HepG2 (cell line): ENCODE measurements at regions not wholly inside any gene's neighbourhood (a gene's known extent, or its start where the extent isn't known, plus 50 kb on each side); places are given as distances from the start of the nearest gene placed in this dataset.
A peak's percentile ranks its signal among the peaks of the same experiment; 100 is the strongest.

Experiments used
- ATAC-seq: fragments of 200-7000 bp; cut with Tn5 transposase; 3 replicates; pipeline ENCODE4 v1.9.1; 2020; ENCODE audit warnings: mild to moderate bottlenecking, moderate library complexity
- BruUV-seq: library from RNA; stranded (reverse); fragments of 400-500 nt; replicated peaks from 2 replicates; lab custom pipeline; 2021; lab: Mats Ljungman, UMichigan
- CTCF ChIA-PET: fragments of 300-600 bp; formaldehyde crosslinking; extraction: SDS; loops from one replicate; lab custom pipeline; 2021; ENCODE audit warnings: low total read pairs, inconsistent platforms, low intra/inter-chr PET ratio; lab: Yijun Ruan, JAX
- POLR2A ChIA-PET: fragments of 350-600 bp; sonication (Branson Sonifier 250); formaldehyde crosslinking; loops from one replicate; lab custom pipeline; 2020; ENCODE audit warnings: antibody characterized with exemption, inconsistent platforms; lab: Yijun Ruan, JAX
- DNase-seq: peaks from one replicate; pipeline ENCODE4 v3.0.0-alpha.2; 2015; ENCODE audit warnings: low spot score
- FAIRE-seq: peaks from 3 replicates; lab custom pipeline; 2011; peaks lifted over from hg19 to GRCh38; lab: Jason Lieb, UNC
- H2AFZ ChIP-seq: one replicate; pipeline ENCODE4 v1.6.1; 2011; ENCODE audit warnings: low read length, inconsistent platforms
- H3K27ac ChIP-seq: fragments of 300-600 bp; 3 replicates; pipeline ENCODE4 v1.8.0; 2011; ENCODE audit warnings: mixed run types, mild to moderate bottlenecking, mixed read lengths, low read length, inconsistent platforms; ENCODE audit not compliant: insufficient read depth; ENCODE audit errors: extremely low read length
- H3K27me3 ChIP-seq, 2 experiments: fragments of 200-600 bp in 1 of 2; 2 replicates in 1 of 2; 3 replicates in 1 of 2; pipeline versions ENCODE4 v1.6.0 to v1.8.0; 2011; ENCODE audit warnings: low read length in 2 of 2, mild to moderate bottlenecking in 2 of 2, moderate library complexity in 2 of 2, inconsistent platforms in 1 of 2; ENCODE audit not compliant: insufficient read depth in 2 of 2, control insufficient read depth in 1 of 2
- H3K36me3 ChIP-seq, 2 experiments: fragments of 200-600 bp in 1 of 2; replicated peaks in 1 of 2; 2 replicates in 1 of 2; 3 replicates in 1 of 2; pipeline versions ENCODE4 v1.5.1 to v1.8.0; 2011; ENCODE audit warnings: low read length in 2 of 2, inconsistent platforms in 1 of 2; ENCODE audit not compliant: insufficient read depth in 2 of 2, control insufficient read depth in 1 of 2
- H3K4me1 ChIP-seq: 2 replicates; pipeline ENCODE4 v1.5.1; 2012; ENCODE audit warnings: low read length, inconsistent platforms; ENCODE audit not compliant: insufficient read depth
- H3K4me2 ChIP-seq: 2 replicates; pipeline ENCODE4 v1.6.0; 2011; ENCODE audit warnings: low read depth, low read length, inconsistent platforms
- H3K4me3 ChIP-seq, 3 experiments: fragments of 200-600 bp in 1 of 3; sonication (generic), shearing (Covaris generic) in 1 of 3; replicated peaks in 1 of 3; 2 replicates each; pipeline ENCODE4 v1.5.1; 2011 to 2016; ENCODE audit warnings: low read length in 3 of 3, inconsistent platforms in 2 of 3, low read depth in 2 of 3, mild to moderate bottlenecking in 2 of 3, control low read depth in 1 of 3, mixed read lengths in 1 of 3; ENCODE audit not compliant: insufficient read depth in 1 of 3
- H3K79me2 ChIP-seq: one replicate; pipeline ENCODE4 v1.6.1; 2011; ENCODE audit warnings: low read length, inconsistent platforms; ENCODE audit not compliant: insufficient read depth
- H3K9ac ChIP-seq: 2 replicates; pipeline ENCODE4 v1.6.0; 2011; ENCODE audit warnings: mild to moderate bottlenecking, low read depth, low read length, inconsistent platforms; ENCODE audit not compliant: insufficient read depth
- H3K9me3 ChIP-seq: 2 replicates; pipeline ENCODE4 v1.5.1; 2012; ENCODE audit warnings: mild to moderate bottlenecking, low read length
- H4K20me1 ChIP-seq: 2 replicates; pipeline ENCODE4 v1.6.0; 2011; ENCODE audit warnings: inconsistent platforms, mild to moderate bottlenecking, low read length, moderate library complexity; ENCODE audit not compliant: insufficient read depth
- MAFK ChIP-seq, 2 experiments: IDR thresholded peaks in 1 of 2; conservative IDR thresholded peaks in 1 of 2; 2 replicates each; pipeline ENCODE4 v1.6.1; 2011; ENCODE audit warnings: improper control_type of control experiment in 2 of 2, low read length in 2 of 2
- SALL2 ChIP-seq: sonication (generic); formaldehyde crosslinking; IDR thresholded peaks from 2 replicates; pipeline ENCODE4 v1.8.1; 2023; ENCODE audit warnings: mild to moderate bottlenecking, missing genetic modification reagents, inconsistent platforms
- SIN3A ChIP-seq: IDR thresholded peaks from 2 replicates; pipeline ENCODE4 v1.6.1; 2011; ENCODE audit warnings: low read depth, mild to moderate bottlenecking, control low read depth, low read length, borderline replicate concordance
- SMARCE1 ChIP-seq: fragments of 450-650 bp; IDR thresholded peaks from 2 replicates; pipeline ENCODE4 v1.6.1; 2017; ENCODE audit warnings: borderline replicate concordance
- ZNF431 ChIP-seq: sonication (generic); formaldehyde crosslinking; IDR thresholded peaks from 2 replicates; pipeline ENCODE4 v1.9.0; 2022; ENCODE audit warnings: missing genetic modification reagents, low read depth, mild to moderate bottlenecking, borderline replicate concordance
- WGBS: methylation state at CpG from one replicate; pipeline ENCODE4 v1.1.6; 2017; ENCODE audit warnings: low lambda C conversion rate; 5-methylcytosine and 5-hydroxymethylcytosine counted together
- in situ Hi-C: cut with HindIII; loops from 2 replicates; pipeline ENCODE4 v1.10.0; 2017; ENCODE audit warnings: low pct_unique_long_range_greater_than_20kb; ENCODE audit not compliant: extremely low pct_ligation_motif_present
- intact Hi-C: fragments of 100-400 bp; cut with micrococcal nuclease; formaldehyde crosslinking; loops from one replicate; pipeline ENCODE4 v1.10.0; 2022; ENCODE audit not compliant: unreplicated experiment
- TF ChIP-seq, protein P1 (sequence below): sonication (generic); formaldehyde crosslinking; IDR thresholded peaks from 2 replicates; pipeline ENCODE4 v1.5.1; 2020; ENCODE audit warnings: missing genetic modification reagents, mild to moderate bottlenecking, borderline replicate concordance
- TF ChIP-seq, protein P2 (sequence below): sonication (generic); formaldehyde crosslinking; IDR thresholded peaks from 2 replicates; pipeline ENCODE4 v1.8.0; 2022; ENCODE audit warnings: mild to moderate bottlenecking, missing genetic modification reagents
- TF ChIP-seq, protein P3 (sequence below): sonication (generic); formaldehyde crosslinking; IDR thresholded peaks from 2 replicates; pipeline ENCODE4 v1.4.0; 2020; ENCODE audit warnings: low read depth, mild to moderate bottlenecking, missing genetic modification reagents
- TF ChIP-seq, protein P4 (sequence below): IDR thresholded peaks from 2 replicates; pipeline ENCODE4 v1.6.1; 2018; ENCODE audit warnings: missing genetic modification reagents, mild to moderate bottlenecking, missing compliant biosample characterization

DNA sequence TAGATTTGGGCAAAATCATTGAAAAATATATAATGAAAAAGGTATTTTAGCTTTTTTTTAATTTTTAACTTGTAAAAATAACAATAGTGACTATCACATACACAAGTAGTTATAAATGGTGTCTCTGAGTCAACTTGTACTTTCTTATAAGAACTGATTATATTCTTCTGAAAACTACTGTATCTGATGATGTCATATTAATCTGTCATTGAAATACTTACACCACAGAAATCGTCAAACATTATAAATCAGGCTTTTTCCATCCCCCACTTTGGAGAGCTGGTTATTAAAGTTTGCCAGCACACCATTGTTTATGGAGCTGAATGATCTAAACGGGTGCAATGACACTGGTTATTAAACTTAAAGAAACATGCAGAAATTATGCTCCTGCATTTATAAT, 1259.6 kb upstream of the CNTN5 start (continued):
- TF ChIP-seq, protein P1, sequence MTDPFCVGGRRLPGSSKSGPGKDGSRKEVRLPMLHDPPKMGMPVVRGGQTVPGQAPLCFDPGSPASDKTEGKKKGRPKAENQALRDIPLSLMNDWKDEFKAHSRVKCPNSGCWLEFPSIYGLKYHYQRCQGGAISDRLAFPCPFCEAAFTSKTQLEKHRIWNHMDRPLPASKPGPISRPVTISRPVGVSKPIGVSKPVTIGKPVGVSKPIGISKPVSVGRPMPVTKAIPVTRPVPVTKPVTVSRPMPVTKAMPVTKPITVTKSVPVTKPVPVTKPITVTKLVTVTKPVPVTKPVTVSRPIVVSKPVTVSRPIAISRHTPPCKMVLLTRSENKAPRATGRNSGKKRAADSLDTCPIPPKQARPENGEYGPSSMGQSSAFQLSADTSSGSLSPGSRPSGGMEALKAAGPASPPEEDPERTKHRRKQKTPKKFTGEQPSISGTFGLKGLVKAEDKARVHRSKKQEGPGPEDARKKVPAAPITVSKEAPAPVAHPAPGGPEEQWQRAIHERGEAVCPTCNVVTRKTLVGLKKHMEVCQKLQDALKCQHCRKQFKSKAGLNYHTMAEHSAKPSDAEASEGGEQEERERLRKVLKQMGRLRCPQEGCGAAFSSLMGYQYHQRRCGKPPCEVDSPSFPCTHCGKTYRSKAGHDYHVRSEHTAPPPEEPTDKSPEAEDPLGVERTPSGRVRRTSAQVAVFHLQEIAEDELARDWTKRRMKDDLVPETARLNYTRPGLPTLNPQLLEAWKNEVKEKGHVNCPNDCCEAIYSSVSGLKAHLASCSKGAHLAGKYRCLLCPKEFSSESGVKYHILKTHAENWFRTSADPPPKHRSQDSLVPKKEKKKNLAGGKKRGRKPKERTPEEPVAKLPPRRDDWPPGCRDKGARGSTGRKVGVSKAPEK = no peak

DNA sequence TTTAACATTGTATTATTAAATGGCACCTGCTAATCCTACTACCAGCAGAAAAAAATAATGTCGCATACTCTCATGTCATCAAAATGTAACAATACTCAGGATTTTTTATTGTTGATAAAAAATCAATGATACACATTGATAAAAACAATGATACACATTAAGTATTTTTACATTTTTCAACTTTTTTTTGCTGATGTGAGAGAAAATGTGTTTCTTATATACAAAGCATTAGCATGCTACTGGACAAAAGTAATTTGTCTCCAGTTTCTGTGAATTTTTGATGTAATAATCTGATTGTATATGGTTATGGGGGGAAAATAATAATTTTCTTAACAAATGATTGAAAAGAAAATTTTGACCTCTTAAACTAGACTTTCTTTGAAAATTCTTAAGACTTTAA, 1256.6 kb upstream of the CNTN5 start:
- in situ Hi-C loops = no loop called here
- TF ChIP-seq MAFK (conservative IDR thresholded peaks at IDR 0.05 in 1 of 2, IDR thresholded peaks at IDR 0.05 in 1 of 2; ENCODE audit: low read length in 2 of 2) = peak in 1 of 2 experiments; percentile 59; a peak in 1 of 4 replicates
- TF ChIP-seq SMARCE1 = no peak
- intact Hi-C loops = no loop called here
- H3K27me3 ChIP-seq = no peaks in the 10 kb centered on the region
- no peak overlapping the region for H3K4me2 ChIP-seq
- H3K4me3 ChIP-seq = no peak overlapping the region
- H3K4me1 ChIP-seq = no peaks in the 10 kb centered on the region
- DNase-seq (no peak), FAIRE-seq (no peak), ATAC-seq (no peak)
- H4K20me1 ChIP-seq = no peaks in the 10 kb centered on the region
- CTCF ChIA-PET = no interaction called here
- H3K27ac ChIP-seq = no peak overlapping the region
- POLR2A ChIA-PET = no interaction called here
- no TSS peak for BruUV-seq
- H3K9me3 ChIP-seq = no peaks in the 10 kb centered on the region
- no peak overlapping the region for H2AFZ ChIP-seq
- no peak overlapping the region for H3K9ac ChIP-seq
- 49% methylated on average over 1 of the region's 1 CpG for WGBS
- H3K79me2 ChIP-seq = no peaks in the 10 kb centered on the region
- no peaks in the 10 kb centered on the region for H3K36me3 ChIP-seq

DNA sequence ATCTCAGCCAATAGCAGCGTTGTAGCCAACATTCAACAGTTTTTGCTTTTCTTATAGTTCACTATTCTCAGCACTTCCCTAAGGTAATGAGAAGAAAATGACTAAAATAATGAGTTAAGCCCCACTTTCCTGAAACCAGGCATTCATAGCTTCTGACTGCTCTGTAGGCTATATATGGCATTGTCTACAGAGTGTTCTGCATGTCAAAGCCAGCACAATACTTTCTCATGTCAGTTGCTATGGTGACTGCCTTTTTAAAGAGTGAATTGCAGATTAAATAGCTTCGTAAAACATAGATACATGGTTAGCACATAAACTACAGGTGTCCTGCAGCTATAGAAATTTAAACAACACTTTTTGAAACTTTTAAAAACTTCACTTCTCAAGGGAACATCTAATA, 1256.1 kb upstream of the CNTN5 start:
- Histone ChIP-seq H3K27ac (no peak overlapping the region), H3K4me2 (no peak overlapping the region)
- POLR2A ChIA-PET = no interaction called here
- WGBS = 2% methylated on average over 2 of the region's 2 CpGs
- intact Hi-C loops (no loop called here), in situ Hi-C loops (no loop called here)
- CTCF ChIA-PET = no interaction called here
- DNase-seq = no peak
- no peak for FAIRE-seq
- TF ChIP-seq, protein P2, sequence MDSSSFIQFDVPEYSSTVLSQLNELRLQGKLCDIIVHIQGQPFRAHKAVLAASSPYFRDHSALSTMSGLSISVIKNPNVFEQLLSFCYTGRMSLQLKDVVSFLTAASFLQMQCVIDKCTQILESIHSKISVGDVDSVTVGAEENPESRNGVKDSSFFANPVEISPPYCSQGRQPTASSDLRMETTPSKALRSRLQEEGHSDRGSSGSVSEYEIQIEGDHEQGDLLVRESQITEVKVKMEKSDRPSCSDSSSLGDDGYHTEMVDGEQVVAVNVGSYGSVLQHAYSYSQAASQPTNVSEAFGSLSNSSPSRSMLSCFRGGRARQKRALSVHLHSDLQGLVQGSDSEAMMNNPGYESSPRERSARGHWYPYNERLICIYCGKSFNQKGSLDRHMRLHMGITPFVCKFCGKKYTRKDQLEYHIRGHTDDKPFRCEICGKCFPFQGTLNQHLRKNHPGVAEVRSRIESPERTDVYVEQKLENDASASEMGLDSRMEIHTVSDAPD = no peak
- TF ChIP-seq, protein P3, sequence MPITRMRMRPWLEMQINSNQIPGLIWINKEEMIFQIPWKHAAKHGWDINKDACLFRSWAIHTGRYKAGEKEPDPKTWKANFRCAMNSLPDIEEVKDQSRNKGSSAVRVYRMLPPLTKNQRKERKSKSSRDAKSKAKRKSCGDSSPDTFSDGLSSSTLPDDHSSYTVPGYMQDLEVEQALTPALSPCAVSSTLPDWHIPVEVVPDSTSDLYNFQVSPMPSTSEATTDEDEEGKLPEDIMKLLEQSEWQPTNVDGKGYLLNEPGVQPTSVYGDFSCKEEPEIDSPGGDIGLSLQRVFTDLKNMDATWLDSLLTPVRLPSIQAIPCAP (CRISPR knock-in tag) = no peak
- TF ChIP-seq SIN3A (no peak), SALL2 (CRISPR knock-in tag) (no peak), ZNF431 (no peak)
- TF ChIP-seq, protein P4, sequence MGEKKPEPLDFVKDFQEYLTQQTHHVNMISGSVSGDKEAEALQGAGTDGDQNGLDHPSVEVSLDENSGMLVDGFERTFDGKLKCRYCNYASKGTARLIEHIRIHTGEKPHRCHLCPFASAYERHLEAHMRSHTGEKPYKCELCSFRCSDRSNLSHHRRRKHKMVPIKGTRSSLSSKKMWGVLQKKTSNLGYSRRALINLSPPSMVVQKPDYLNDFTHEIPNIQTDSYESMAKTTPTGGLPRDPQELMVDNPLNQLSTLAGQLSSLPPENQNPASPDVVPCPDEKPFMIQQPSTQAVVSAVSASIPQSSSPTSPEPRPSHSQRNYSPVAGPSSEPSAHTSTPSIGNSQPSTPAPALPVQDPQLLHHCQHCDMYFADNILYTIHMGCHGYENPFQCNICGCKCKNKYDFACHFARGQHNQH (CRISPR knock-in tag) = no peak
- TF ChIP-seq, all 625 proteins: peak for 0
- Histone ChIP-seq H3K9me3 (no peaks in the 10 kb centered on the region), H4K20me1 (no peaks in the 10 kb centered on the region), H2AFZ (no peak overlapping the region), H3K79me2 (no peaks in the 10 kb centered on the region), H3K27me3 (no peaks in the 10 kb centered on the region), H3K4me3 (no peak overlapping the region), H3K4me1 (no peaks in the 10 kb centered on the region), H3K36me3 (no peaks in the 10 kb centered on the region), H3K9ac (no peak overlapping the region)
- no peak for ATAC-seq
- no TSS peak for BruUV-seq
